IMR-90 (cell line): ENCODE measurements at regions not wholly inside any gene's neighbourhood (a gene's known extent, or its start where the extent isn't known, plus 50 kb on each side); places are given as distances from the start of the nearest gene placed in this dataset.

Experiments used
- ATAC-seq: fragments of 200-7000 bp; cut with Tn5 transposase; 2 replicates; pipeline ENCODE4 v1.9.1; 2020; ENCODE audit warnings: low read depth, mild to moderate bottlenecking, moderate library complexity
- BruUV-seq: library from RNA; stranded (reverse); fragments of 400-500 nt; replicated peaks from 2 replicates; lab custom pipeline; 2021; lab: Mats Ljungman, UMichigan
- CTCF ChIA-PET: fragments of 300-600 bp; formaldehyde crosslinking; extraction: SDS; loops from one replicate; lab custom pipeline; 2021; ENCODE audit warnings: antibody characterized with exemption; lab: Yijun Ruan, JAX
- POLR2A ChIA-PET: fragments of 300-600 bp; sonication (Branson Sonifier 250); formaldehyde crosslinking; loops from one replicate; lab custom pipeline; 2022; ENCODE audit warnings: antibody characterized with exemption; ENCODE audit not compliant: unreplicated experiment; lab: Charles Lee
- DNase-seq: peaks from one replicate; pipeline ENCODE4 v3.0.0; 2013
- H2AFZ ChIP-seq: replicated peaks from 2 replicates; pipeline ENCODE3; 2013; ENCODE audit warnings: low read length, mild to moderate bottlenecking; ENCODE audit not compliant: poor library complexity
- H2AK5ac ChIP-seq: 2 replicates; pipeline ENCODE4 v1.6.1; 2013; ENCODE audit warnings: low read depth, low read length, inconsistent platforms
- H2AK9ac ChIP-seq: replicated peaks from 2 replicates; pipeline ENCODE3; 2013; ENCODE audit warnings: mild to moderate bottlenecking, low read depth, low read length, moderate library complexity; ENCODE audit not compliant: poor library complexity
- H2BK120ac ChIP-seq: 2 replicates; pipeline ENCODE4 v1.6.1; 2013; ENCODE audit warnings: low read depth, low read length, inconsistent platforms
- H2BK15ac ChIP-seq: 3 replicates; pipeline ENCODE4 v1.6.1; 2013; ENCODE audit warnings: low read depth, low read length, inconsistent platforms
- H2BK20ac ChIP-seq: 2 replicates; pipeline ENCODE4 v1.6.1; 2013; ENCODE audit warnings: low read depth, mild to moderate bottlenecking, inconsistent platforms, low read length, moderate library complexity
- H2BK5ac ChIP-seq: 2 replicates; pipeline ENCODE4 v1.6.1; 2013; ENCODE audit warnings: mild to moderate bottlenecking, low read depth, low read length, inconsistent platforms; ENCODE audit not compliant: poor library complexity, severe bottlenecking
- H3K14ac ChIP-seq: replicated peaks from 2 replicates; pipeline ENCODE4 v1.6.1; 2013; ENCODE audit warnings: low read depth, low read length, inconsistent platforms
- H3K18ac ChIP-seq: 2 replicates; pipeline ENCODE4 v1.6.1; 2013; ENCODE audit warnings: low read depth, low read length, control low read depth
- H3K23ac ChIP-seq: 2 replicates; pipeline ENCODE4 v1.6.1; 2013; ENCODE audit warnings: low read depth, low read length, inconsistent platforms
- H3K27ac ChIP-seq: 2 replicates; pipeline ENCODE4 v1.5.1; 2013; ENCODE audit warnings: mild to moderate bottlenecking, control low read depth, low read length; ENCODE audit not compliant: insufficient read depth
- H3K27me3 ChIP-seq: 2 replicates; pipeline ENCODE4 v1.6.1; 2013; ENCODE audit warnings: low read length; ENCODE audit not compliant: control insufficient read depth, insufficient read depth
- H3K36me3 ChIP-seq: 2 replicates; pipeline ENCODE4 v1.6.1; 2013; ENCODE audit warnings: low read length, mixed read lengths; ENCODE audit not compliant: control insufficient read depth, insufficient read depth
- H3K4ac ChIP-seq: 2 replicates; pipeline ENCODE4 v1.6.1; 2013; ENCODE audit warnings: low read depth, low read length, inconsistent platforms
- H3K4me1 ChIP-seq: 2 replicates; pipeline ENCODE4 v1.6.1; 2013; ENCODE audit warnings: low read length, mixed read lengths; ENCODE audit not compliant: control insufficient read depth, insufficient read depth
- H3K4me2 ChIP-seq: 2 replicates; pipeline ENCODE4 v1.6.1; 2013; ENCODE audit warnings: low read depth, mild to moderate bottlenecking, control low read depth, low read length, moderate library complexity
- H3K4me3 ChIP-seq: 2 replicates; pipeline ENCODE4 v1.5.1; 2013; ENCODE audit warnings: low read depth, mild to moderate bottlenecking, control low read depth, low read length, moderate library complexity; ENCODE audit not compliant: insufficient read depth
- H3K56ac ChIP-seq: 2 replicates; pipeline ENCODE4 v1.6.1; 2013; ENCODE audit warnings: low read length, inconsistent platforms; ENCODE audit not compliant: insufficient read depth; ENCODE audit errors: extremely low read depth
- H3K79me1 ChIP-seq, 2 experiments: 2 replicates each; pipeline ENCODE4 v1.6.1; 2013; ENCODE audit warnings: low read length in 2 of 2, inconsistent platforms in 1 of 2, low read depth in 1 of 2
- H3K9ac ChIP-seq: 2 replicates; pipeline ENCODE4 v1.6.1; 2013; ENCODE audit warnings: low read depth, low read length, control low read depth
- H3K9me1 ChIP-seq: 2 replicates; pipeline ENCODE4 v1.6.1; 2013; ENCODE audit warnings: low read length, inconsistent platforms; ENCODE audit not compliant: insufficient read depth
- H3K9me3 ChIP-seq: 2 replicates; pipeline ENCODE4 v1.6.1; 2013; ENCODE audit warnings: low read length; ENCODE audit not compliant: control insufficient read depth, insufficient read depth
- H4K20me1 ChIP-seq: 2 replicates; pipeline ENCODE4 v1.6.1; 2013; ENCODE audit warnings: low read length, inconsistent platforms; ENCODE audit not compliant: insufficient read depth
- H4K5ac ChIP-seq: 2 replicates; pipeline ENCODE4 v1.6.1; 2013; ENCODE audit warnings: mild to moderate bottlenecking, low read depth, low read length, control low read depth
- H4K8ac ChIP-seq, 2 experiments: 2 replicates each; pipeline ENCODE4 v1.6.1; 2013; ENCODE audit warnings: low read depth in 2 of 2, low read length in 2 of 2, control low read depth in 1 of 2, inconsistent platforms in 1 of 2
- H4K91ac ChIP-seq: 2 replicates; pipeline ENCODE4 v1.6.1; 2013; ENCODE audit warnings: low read depth, low read length, inconsistent platforms; ENCODE audit not compliant: insufficient read depth
- MXI1 ChIP-seq: IDR thresholded peaks from 2 replicates; pipeline ENCODE4 v1.6.1; 2012; ENCODE audit warnings: low read depth, mild to moderate bottlenecking, low read length, moderate library complexity, borderline replicate concordance
- WGBS, 2 experiments: methylation state at CpG; one replicate each; pipeline versions ENCODE4 v1.1.5 to v1.1.7; 2013; ENCODE audit warnings: missing lambda C conversion rate in 2 of 2; ENCODE audit not compliant: insufficient read length in 1 of 2; ENCODE audit errors: extremely low coverage in 2 of 2; 5-methylcytosine and 5-hydroxymethylcytosine counted together
- dilution Hi-C: fragments of 300-500 bp; cut with HindIII; formaldehyde crosslinking; loops from one replicate; pipeline ENCODE4 v1.14.3; 2018; ENCODE audit warnings: low sequenced_read_pairs; ENCODE audit not compliant: unreplicated experiment
- in situ Hi-C: fragments of 300-500 bp; cut with MboI; formaldehyde crosslinking; loops from 3 replicates; pipeline ENCODE4 v1.14.3; 2019; ENCODE audit warnings: low sequenced_read_pairs, inconsistent platforms, mixed read lengths
- intact Hi-C: fragments of 100-400 bp; cut with micrococcal nuclease; formaldehyde crosslinking; loops from 2 replicates; pipeline ENCODE4 v1.10.0; 2022

DNA sequence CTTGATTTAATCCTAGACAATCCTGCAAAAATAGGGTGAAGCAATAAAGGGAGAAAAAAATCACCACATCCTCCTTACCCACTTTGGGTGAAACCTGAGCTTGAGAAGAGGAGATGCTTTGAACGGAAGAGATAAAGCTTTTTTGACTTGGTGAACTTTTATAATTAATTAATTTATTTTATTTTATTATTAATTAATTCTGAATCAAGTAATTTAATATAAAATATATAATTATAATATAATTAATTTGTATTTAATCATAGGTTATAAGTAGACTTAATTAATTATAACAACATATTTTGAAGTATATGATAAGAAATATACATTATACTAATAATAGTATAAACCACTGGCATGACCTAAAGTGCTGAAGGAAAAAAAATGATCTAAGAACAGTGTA is 2164.8 kb downstream of the LRRC4C start:
- H4K8ac ChIP-seq = no peak overlapping the region
- POLR2A ChIA-PET = no interaction called here

More for the DNA sequence above, 2164.8 kb downstream of the LRRC4C start:
- ATAC-seq (no peak), DNase-seq (no peak)
- Histone ChIP-seq H3K23ac (no peak overlapping the region), H2BK15ac (no peak overlapping the region), H3K56ac (no peak overlapping the region), H2BK120ac (no peak overlapping the region), H4K5ac (no peak overlapping the region), H3K9me3 (no peaks in the 10 kb centered on the region), H3K4me2 (no peak overlapping the region), H3K9ac (no peak overlapping the region), H2BK20ac (no peak overlapping the region), H3K14ac (no peak overlapping the region), H4K91ac (no peak overlapping the region), H3K9me1 (no peaks in the 10 kb centered on the region), H3K18ac (no peak overlapping the region), H3K4me1 (no peaks in the 10 kb centered on the region), H3K4ac (no peak overlapping the region), H2AFZ (no peak overlapping the region), H2AK5ac (no peak overlapping the region), H2BK5ac (no peak overlapping the region), H3K4me3 (no peak overlapping the region), H2AK9ac (no peak overlapping the region), H3K27me3 (no peaks in the 10 kb centered on the region), H3K36me3 (no peaks in the 10 kb centered on the region), H3K27ac (no peak overlapping the region), H3K79me1 (no peaks in the 10 kb centered on the region), H4K20me1 (no peaks in the 10 kb centered on the region)
- no CpG with 5 or more reads among the region's 1 CpG for WGBS, 2 experiments
- CTCF ChIA-PET = no interaction called here
- in situ Hi-C loops (no loop called here), dilution Hi-C loops (no loop called here), intact Hi-C loops (no loop called here)
- BruUV-seq = no TSS peak
- TF ChIP-seq MXI1 = no peak
